ENCODE measurements at regions not wholly inside any gene's neighbourhood (a gene's known extent, or its start where the extent isn't known, plus 50 kb on each side); places are given as distances from the start of the nearest gene placed in this dataset.

DNA sequence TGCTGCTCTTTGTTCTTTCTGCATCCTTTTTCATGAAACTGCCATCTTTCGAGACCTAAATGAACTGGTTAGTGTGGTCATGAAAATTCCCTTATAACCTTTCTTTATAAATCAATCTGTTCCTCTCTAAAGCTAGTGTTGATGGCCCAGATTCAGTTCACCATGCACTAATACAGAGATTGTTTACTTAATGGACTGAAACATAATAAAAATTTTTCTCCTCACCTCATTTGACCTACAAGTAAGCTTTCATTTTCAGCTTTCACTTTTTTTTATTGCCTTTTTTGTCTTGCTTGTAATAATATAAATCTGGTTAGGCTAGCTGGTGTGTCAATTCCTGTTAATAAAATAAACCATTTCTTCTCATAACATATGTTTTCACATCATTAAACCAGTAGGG lies 183.8 kb downstream of the CCDC59 start:
- DNase-seq (ENCODE audit: low spot score) = no peak

DNA sequence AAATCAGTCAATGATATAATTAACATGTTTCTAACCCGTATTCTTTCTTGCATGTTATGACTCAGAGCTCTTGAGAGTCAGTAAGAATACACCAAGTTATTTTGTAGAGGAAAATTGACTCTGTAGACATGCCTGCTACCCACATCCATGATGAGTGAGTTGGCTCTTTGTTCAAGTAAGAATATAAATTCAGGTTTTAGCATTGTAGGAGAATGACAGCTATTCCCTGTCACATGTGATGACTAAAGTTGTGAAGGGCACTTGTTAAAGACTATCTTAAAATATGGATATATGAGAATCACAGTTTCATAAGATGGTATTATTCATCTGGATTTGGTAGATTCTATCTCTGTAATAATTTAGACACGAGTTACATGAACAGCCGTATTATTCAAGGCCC lies 209.1 kb downstream of the CCDC59 start:
- DNase-seq (ENCODE audit: low spot score) = no peak

DNA sequence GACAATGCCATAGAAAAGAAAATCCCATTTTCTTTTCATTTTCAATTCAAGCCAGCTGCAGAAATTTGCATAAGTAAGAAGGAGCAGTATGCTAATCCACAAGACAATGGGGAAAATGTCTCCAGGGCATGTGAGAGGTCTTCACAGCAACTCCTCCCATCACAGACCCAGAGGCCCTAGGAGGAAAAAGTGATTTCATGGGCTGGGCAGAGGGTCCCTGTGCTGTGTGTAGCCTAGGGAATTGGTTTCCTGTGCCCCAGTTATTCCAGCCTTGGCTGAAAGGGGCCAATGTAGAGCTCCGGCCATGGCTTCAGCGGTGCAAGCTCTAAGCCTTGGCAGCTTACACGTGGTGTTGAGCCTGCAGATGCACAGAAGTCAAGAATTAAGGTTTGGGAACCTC lies 211.4 kb downstream of the CCDC59 start:
- DNase-seq (ENCODE audit: low spot score) = no peak

DNA sequence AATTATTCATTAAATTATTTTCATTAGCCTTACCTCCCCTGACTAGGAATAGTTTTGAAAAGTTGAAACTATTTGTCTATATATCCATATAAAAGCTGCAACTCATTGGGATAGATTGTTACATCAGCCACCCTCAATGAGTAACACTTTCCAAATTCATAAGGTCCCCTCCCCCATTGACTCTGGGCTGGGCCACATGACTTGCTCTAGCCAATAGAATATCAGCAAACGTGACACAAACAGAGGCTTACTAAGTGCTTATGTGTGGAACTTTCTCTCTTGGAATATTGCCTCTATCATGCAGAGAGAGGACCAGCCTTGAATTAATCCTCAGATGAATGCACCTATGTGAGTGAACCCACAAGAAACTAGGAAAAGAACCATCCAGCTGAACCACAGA lies 213.7 kb downstream of the CCDC59 start:
- no peak for DNase-seq (ENCODE audit: low spot score)

DNA sequence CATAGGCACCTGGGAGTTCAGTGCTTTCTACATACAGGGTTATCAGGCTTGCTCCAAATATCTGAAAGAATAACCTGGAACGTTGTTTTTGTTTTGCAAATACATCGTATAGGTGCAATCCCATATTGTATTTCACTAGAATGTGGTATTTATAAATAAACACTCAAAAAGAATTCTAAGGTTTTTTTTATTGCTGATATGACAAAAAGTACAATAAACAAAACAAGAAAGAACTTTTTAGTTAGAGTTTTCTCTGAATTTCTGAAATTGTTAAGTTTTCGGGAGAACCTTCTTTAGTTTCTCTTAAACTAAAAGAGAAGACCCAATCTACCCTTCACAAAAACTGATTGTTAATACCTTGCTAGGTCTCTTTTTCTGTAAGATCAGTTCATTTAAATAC lies 225.8 kb downstream of the CCDC59 start:
- DNase-seq (ENCODE audit: low spot score) = no peak

DNA sequence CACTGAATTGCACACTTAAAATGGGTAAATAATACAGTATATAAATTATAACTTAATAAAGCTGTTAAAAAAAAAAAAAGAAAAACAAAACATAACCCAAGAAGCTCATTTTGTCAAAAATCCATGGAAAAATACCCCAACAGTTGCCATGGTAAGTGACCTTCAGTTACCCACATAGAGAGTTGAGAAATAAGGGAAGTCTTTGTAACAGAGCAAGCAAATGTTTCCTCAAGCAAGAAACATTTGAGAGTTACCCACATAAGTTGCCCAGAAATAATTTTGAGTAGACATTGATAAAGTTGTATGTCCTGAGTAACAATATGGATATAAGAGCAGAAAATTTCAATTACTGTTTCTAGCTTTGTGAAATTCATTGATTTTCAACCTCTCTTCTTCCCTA lies 227.4 kb downstream of the CCDC59 start:
- DNase-seq (ENCODE audit: low spot score) = no peak

DNA sequence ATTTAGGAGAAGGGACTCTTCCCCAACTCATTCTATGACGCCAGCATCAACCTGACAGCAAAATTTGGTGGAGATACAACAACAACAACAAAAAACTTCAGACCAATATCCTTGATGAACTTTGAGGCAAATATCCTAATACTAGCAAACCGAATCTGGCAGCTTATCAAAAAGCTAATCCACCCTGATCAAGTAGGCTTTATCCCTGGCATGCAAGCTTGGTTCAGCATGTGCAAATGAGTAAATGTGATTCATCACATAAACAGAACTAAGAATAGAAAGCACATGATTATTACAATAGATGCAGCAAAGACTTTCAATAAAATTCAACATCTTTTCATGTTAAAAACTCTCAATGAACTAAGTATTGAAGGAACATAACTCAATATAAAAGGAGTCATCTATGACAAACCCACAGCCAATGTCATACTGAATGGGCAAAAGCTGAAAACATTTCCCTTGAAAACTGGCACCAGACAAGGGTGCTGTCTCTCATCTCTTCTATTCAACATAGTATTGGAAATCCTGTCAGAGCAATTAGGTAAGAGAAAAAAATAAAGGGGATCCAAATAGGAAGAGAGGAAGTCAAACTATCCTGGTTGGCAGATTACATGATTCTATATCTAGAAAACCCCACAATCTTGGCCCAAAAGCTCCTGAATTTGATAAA lies 233.3 kb downstream of the CCDC59 start:
- DNase-seq (ENCODE audit: low spot score) = peak; percentile 45

DNA sequence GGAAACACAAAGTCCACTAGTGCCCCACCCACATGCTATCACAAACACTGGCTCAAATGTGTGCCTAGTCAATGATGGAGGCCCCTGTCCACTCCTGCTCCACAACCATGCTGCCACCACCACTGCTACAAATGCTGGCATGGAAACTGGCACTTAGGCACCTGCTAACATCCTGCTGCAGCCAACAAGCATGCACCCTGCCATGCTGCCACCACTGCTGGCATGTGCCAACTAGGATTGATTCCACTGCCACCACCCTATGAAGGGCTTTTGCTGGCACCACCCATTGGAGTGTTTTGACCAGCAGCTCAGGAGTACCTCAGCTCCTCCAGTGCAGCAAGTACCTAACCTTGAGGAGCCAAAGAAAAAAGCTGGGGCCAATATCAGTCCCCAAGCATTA lies 236.6 kb downstream of the CCDC59 start:
- DNase-seq (ENCODE audit: low spot score) = no peak

DNA sequence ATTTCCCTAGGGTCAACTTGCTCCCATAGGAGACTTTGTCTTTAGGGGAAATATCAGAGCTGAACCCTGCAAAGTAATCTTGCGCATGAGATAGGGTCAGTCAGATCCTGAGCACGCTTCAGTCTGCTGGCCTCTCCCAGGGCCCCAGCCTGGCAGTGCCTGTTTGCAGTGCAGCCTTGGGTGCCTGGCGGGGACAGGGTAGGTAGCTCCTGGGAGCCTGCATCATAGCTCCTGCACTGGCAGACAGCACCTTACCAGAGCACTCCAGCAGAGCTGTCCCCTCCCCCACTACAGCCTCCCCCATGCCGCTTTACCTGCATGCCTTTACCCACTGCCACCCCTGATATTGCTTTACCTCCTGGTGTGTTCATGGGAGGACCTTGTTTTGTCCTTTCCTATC lies 237.3 kb downstream of the CCDC59 start:
- no peak for DNase-seq (ENCODE audit: low spot score)

DNA sequence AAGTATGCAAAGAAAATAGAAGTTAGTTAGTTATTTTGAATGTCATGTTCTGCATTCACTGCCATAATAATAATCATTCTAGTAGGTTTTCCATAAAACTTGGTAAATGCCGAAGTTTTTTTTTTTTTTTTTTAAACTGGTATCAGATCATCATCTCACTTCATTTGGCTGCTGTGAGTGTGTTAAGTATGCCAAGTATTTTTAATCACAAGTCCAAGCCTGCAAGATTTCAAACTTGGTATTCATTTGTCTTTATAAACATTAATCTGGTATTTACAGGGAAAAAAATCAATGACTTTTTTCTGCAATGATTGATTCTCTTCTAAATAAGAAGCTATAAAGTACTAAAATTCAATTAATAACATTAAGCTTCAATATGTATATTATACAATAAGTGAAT lies 248.9 kb downstream of the CCDC59 start:
- DNase-seq (ENCODE audit: low spot score) = no peak

DNA sequence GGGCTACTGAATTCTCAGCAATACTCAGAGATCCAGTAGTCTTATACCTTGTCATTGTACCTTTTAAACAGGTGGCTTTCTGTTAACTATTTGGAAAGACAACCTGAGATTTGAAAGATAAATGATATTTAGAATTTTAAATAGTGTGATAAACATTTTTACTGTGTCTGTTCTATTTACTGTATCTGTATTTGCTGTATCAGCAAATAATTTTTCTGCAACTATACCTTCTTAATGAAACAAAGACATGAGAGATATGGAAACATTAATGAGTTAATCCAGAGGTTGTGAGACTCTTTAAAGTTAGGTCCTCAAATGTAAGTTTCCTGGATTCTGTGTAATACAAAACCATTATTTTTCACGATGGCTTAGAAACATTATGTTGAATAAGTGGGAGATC lies 249.6 kb downstream of the CCDC59 start:
- no peak for DNase-seq (ENCODE audit: low spot score)

DNA sequence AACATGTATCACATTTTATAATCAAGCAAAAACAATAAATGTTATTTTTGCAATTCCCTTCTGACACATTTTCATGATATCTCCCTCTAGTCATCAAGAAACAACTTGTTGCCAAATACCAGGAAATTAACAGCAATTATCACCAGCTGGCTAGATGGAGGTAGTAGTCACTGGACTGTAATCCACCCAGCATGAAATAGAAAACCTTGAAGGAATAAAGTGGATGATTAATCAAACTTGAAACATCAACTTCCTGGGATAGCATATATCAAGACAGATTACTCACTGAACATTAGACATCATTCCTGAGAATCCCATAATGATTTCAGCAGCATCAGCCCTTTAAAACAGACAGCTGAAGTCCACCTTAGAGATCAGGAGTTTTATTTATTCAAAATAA lies 259.0 kb downstream of the CCDC59 start:
- peak; percentile 94 for DNase-seq (ENCODE audit: low spot score)

DNA sequence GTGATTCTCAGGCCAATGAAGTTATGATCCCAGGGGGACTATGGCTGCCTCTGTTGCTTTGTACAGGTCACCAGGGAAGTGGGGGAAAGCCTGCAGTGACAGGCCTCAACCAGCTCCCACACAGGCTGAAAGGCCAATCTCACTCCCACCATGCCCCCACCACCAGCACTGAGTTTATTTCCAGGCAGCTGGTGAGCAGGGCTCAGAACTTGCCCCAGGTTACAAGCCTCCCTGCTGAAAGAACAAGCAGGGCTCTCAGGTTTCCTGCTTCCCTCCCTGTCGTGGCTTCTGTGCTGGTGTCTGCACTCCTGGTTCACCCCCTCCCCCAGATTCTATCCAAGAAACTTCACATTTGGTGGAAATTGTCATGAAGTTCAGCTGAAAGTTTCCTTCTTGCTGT lies 260.3 kb downstream of the CCDC59 start:
- no peak for DNase-seq (ENCODE audit: low spot score)

DNA sequence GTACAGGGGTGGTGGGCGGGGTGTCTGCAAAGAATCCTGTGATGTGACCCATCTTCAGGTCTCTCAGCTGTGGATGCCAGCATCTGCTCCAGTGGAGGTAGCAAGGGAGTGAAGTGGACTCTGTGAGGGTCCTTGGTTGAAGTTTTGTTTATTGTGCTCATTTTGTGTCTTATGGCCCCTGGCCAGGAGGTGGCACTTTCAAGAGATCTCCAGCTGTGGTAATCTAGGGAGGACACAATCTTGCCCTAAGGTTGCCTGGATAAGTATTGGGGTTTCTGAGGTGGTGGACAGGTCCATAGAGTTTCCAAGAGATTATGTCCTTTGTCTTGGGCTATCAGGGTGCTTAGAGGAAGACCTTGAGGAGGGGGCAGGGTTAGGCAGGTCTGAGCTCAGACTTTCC lies 260.7 kb downstream of the CCDC59 start:
- no peak for DNase-seq (ENCODE audit: low spot score)

DNA sequence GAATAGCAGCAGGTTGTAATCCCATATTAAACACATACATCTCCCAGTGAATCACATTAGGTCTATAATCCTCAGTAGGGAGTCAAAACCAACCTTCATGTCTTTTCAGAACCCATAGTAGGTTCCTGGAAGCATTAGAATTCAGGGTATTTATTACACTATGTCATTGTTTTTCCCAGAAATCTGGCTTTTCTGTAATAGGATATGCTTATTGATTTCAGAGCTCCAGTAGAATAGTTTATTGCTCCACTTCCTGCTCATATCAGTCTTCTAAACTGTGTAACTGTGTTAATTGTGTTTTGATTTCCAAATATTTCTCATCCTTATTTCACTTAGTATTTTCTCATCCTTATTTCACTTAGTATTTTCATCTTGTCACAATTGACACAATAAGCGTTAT lies 268.0 kb downstream of the CCDC59 start:
- DNase-seq (ENCODE audit: low spot score) = no peak

DNA sequence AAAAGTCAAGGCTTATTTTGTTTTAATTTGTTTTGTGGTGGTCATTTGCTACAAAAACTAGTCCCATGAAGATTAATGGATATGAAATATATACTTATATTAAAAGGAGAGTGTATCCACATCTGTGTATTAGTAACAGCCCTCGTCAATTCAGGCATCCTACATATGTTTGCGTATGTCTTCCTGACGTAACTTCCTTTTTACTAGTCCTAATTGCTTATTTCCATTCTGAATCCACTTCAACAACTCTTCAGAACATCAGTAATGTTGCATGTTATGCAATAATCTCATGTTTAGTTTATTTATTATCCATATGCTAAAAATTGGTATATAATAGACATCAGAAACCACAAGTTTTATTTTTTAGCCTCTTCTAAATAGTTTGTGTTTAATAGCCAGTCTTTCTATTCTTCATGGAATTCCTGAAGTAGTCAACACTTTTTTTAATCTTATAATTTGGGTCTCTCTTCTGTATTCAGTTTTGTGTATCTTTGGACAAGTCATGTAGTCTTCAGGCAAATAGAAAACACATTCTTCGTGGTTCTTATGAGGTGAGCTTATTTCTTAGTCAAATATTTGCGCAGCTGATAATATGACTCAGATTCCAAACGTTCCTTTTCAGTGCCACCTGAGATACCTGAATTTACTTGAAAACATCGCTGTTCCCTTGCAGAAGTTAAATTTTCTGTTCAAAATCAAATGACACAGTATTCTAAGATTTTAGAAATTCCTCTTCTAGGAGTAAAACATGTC lies 268.6 kb downstream of the CCDC59 start:
- peak; percentile 13 for DNase-seq (ENCODE audit: low spot score)

DNA sequence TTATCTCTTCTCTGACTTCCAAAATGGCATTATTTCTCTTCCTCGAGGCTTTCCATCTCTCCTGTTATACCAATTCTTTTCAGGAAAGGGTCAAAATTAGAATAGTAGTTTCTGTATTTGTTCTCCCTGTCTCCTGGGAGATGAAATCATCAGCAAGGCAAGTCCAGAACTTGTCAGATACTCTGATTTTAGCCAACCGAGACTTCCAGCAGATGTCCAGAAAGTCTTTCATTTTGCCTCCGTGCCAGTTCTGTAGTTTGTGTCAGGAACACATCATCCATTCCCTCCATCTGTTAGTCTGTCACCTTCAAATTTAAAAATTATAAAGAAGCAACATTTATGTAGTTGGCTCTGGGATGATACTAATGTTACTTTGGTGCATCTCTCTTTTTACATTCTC lies 275.7 kb downstream of the CCDC59 start:
- no peak for DNase-seq (ENCODE audit: low spot score)

DNA sequence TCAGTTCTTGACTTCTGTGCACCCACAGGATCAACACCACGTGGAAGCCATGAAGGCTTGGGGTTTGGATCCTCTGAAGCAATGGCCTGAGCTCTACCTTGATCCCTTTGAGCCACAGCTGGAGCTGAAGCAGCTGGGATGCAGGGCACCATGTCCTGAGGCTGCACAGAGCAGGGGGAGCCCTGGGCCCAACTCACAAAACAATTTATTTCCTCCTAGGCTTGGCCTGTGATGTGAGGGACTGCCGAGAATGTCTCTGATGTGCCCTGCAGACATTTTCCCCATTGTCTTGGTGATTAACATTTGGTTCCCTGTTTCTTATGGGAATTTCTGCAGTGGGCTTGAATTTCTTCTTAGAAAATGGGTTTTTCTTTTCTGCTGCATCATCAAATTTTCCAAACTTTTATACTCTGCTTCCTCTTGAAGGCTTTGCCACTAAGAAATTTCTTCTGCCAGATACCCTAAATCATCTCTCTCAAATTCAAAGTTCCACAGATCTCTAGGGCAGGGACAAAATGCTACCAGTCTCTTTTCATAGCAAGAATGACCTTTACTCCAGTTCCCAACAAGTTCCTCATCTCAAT lies 288.2 kb downstream of the CCDC59 start:
- no peak for DNase-seq (ENCODE audit: low spot score)

DNA sequence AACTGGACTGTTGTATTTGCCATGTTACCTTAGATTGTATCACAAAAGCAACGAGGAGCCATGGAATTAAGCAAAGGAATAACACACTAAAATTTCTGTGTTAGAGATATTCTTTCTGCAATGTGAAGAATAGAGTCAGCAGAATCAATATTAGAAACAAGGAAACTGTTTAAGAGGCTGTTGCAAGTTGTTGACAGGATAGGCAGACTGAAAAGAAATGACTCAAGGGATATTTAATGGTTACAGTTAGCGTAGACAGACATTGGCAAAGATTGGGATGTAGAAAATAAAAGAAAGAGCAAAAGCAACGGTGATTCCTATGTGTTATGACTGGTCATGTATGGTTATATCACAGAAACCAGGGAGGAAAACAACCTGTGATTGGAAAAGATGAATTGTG lies 299.0 kb upstream of the PPFIA2 start:
- no peak for DNase-seq (ENCODE audit: low spot score)

DNA sequence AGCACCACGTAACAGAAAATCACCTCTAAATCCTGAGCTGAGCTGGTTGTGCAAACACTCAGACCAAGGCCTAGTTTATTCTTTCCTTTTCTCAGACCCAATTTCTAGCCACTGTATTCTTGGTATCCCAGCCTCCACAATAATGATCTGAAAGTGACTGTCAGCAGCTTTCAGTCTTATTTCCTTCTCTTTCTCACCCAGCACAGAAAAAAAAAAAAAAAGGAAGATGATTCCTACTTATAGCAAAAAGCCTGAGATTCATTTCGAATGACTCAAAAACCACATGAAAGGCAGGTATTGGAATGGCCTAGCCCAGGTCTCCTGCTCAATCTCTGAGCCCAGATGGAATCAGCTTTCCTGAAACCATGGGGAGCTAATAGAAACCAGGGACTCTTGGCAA lies 298.6 kb upstream of the PPFIA2 start:
- peak; percentile 95 for DNase-seq (ENCODE audit: low spot score)

DNA sequence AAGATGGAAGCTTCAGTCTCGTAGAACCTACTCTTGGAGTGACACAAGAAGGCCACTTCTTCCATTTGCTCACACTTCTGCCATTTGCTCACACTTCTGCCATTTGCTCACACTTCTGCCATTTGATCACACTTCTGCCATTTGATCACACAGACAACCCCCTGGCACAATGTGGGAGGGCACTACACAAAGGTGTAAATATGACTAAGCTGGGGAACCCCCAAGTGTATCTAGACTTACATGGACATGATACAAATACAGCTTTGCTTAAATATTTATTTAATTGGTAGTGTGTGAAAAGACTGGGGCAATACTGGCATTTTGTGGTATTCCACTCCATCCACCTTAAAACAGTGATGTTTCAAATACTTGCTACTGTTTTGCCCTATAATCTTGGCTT lies 296.2 kb upstream of the PPFIA2 start:
- DNase-seq (ENCODE audit: low spot score) = no peak

DNA sequence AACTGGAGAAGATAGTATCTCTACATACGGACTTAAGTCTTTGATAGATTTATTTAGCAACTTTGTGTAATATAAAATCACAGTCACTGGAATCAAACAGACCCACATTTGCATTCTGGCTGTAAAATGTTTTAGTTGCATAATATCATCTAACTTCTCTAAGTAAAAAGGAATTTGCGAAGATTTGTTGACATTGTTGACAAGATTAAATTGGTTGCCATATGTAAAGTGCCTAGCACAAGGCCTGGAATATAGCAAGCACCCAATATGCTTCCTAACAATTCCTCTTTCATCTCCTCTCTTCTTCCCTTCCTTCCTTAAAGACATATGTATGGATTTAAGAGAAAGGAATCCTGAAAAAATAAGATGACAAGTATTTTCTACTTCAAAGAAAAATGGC lies 295.4 kb upstream of the PPFIA2 start:
- no peak for DNase-seq (ENCODE audit: low spot score)

DNA sequence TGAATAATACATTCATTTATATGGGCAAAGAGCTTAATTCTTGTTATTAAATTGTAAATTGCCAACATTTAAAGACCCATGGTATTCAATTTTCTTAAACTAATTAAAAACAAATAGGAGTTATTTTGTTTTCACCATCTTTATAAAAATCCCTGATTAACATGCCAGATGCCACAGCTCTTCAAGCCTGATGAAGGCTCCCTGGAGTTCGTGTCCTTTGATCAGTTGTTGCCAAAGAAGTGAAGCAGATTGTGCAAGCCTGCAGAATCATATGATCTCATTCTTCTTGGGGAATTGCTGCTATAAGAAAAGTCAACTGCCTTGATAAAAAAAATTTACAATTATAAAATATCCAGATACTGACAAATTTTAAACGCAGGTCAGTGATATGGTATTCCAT lies 288.3 kb upstream of the PPFIA2 start:
- no peak for DNase-seq (ENCODE audit: low spot score)

All from kidney tubule cell (primary cell).